Endodermal cell (in vitro differentiated cells): ENCODE measurements at regions not wholly inside any gene's neighbourhood (a gene's known extent, or its start where the extent isn't known, plus 50 kb on each side); places are given as distances from the start of the nearest gene placed in this dataset.

ENCODE experiments used
- DNase-seq: peaks from one replicate; pipeline ENCODE4 v3.0.0-alpha.2; 2017
- H3K27ac ChIP-seq: 2 replicates; pipeline ENCODE4 v1.5.1; 2013; ENCODE audit warnings: mild to moderate bottlenecking, low read depth, low read length, moderate library complexity
- H3K27me3 ChIP-seq: 2 replicates; pipeline ENCODE4 v1.6.1; 2013; ENCODE audit warnings: mild to moderate bottlenecking, low read length, moderate library complexity; ENCODE audit not compliant: insufficient read depth, control insufficient read depth, poor library complexity, severe bottlenecking
- H3K36me3 ChIP-seq: 2 replicates; pipeline ENCODE4 v1.7.0; 2013; ENCODE audit warnings: mild to moderate bottlenecking, low read length, moderate library complexity; ENCODE audit not compliant: control insufficient read depth, insufficient read depth
- H3K4me1 ChIP-seq: one replicate; pipeline ENCODE4 v1.7.0; 2013; ENCODE audit warnings: low read length; ENCODE audit not compliant: control insufficient read depth, insufficient read depth
- H3K4me3 ChIP-seq: 2 replicates; pipeline ENCODE4 v1.5.1; 2013; ENCODE audit warnings: mild to moderate bottlenecking, low read length, moderate library complexity
- H3K9ac ChIP-seq: 2 replicates; pipeline ENCODE4 v1.6.1; 2013; ENCODE audit warnings: mild to moderate bottlenecking, low read length, moderate library complexity; ENCODE audit not compliant: poor library complexity, severe bottlenecking; ENCODE audit errors: extremely low read depth
- H3K9me3 ChIP-seq: 2 replicates; pipeline ENCODE4 v1.6.1; 2013; ENCODE audit warnings: mild to moderate bottlenecking, low read length, moderate library complexity; ENCODE audit not compliant: control insufficient read depth
- H3K27ac Mint-ChIP-seq: 2 replicates; pipeline ENCODE4 v1.8.0; 2020; ENCODE audit warnings: mixed read lengths
- H3K27me3 Mint-ChIP-seq: 2 replicates; pipeline ENCODE4 v1.8.0; 2021; ENCODE audit warnings: mild to moderate bottlenecking, mixed read lengths; ENCODE audit not compliant: insufficient read depth
- H3K36me3 Mint-ChIP-seq: 2 replicates; pipeline ENCODE4 v1.8.0; 2020; ENCODE audit warnings: low read depth, mixed read lengths
- H3K4me1 Mint-ChIP-seq: 2 replicates; pipeline ENCODE4 v1.8.0; 2020; ENCODE audit warnings: mixed read lengths
- H3K4me3 Mint-ChIP-seq: 2 replicates; pipeline ENCODE4 v1.8.0; 2020; ENCODE audit warnings: mild to moderate bottlenecking, moderate library complexity, mixed read lengths
- H3K9me3 Mint-ChIP-seq: 2 replicates; pipeline ENCODE4 v1.8.0; 2020; ENCODE audit warnings: mild to moderate bottlenecking, mixed read lengths
- WGBS, 2 experiments: methylation state at CpG; one replicate each; pipeline versions ENCODE4 v1.1.5 to v1.1.7; 2013; ENCODE audit warnings: missing lambda C conversion rate in 2 of 2, mixed read lengths in 1 of 2; ENCODE audit not compliant: insufficient coverage in 1 of 2, insufficient read length in 1 of 2; 5-methylcytosine and 5-hydroxymethylcytosine counted together
- TF ChIP-seq, protein P1 (sequence below): fragments of 200-600 bp; sonication (generic); conservative IDR thresholded peaks from 2 replicates; pipeline ENCODE4 v1.5.0; 2021; ENCODE audit warnings: antibody characterized with exemption, mild to moderate bottlenecking

DNA sequence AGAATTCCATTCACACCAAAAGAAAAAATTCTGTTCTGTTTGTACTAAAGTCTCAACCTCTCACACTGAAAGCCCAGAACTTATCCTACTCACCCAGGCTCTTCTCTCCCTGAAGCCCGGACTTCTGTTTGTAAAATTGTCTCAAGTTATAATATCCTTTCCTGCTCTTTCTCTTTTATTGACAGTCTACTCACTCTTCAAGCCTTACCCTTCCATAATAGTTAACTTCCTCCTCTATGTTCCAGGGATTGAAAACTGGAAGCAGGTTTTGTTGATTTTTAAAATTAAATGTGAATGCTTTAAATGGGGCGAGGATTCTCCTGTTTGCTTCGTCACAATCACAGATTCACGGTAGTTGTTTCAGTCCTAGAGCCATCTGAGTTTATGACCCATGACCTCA is 51.7 kb upstream of the CCDC112 start:
- H3K4me1 ChIP-seq: no peaks in the 10 kb centered on the region
- Mint-ChIP-seq H3K4me1 (peaks cover 7% of the 10 kb centered on the region), H3K27ac (no peak overlapping the region), H3K36me3 (no peaks in the 10 kb centered on the region), H3K9me3 (no peaks in the 10 kb centered on the region), H3K4me3 (no peak overlapping the region), H3K27me3 (no peaks in the 10 kb centered on the region)
- WGBS, 2 experiments: 84% methylated on average over 4 of the region's 4 CpGs; no CpG with 5 or more reads in 1 of the 2 experiments
- no peak overlapping the region for H3K9ac ChIP-seq
- H3K27ac ChIP-seq: no peak overlapping the region
- TF ChIP-seq, protein P1, sequence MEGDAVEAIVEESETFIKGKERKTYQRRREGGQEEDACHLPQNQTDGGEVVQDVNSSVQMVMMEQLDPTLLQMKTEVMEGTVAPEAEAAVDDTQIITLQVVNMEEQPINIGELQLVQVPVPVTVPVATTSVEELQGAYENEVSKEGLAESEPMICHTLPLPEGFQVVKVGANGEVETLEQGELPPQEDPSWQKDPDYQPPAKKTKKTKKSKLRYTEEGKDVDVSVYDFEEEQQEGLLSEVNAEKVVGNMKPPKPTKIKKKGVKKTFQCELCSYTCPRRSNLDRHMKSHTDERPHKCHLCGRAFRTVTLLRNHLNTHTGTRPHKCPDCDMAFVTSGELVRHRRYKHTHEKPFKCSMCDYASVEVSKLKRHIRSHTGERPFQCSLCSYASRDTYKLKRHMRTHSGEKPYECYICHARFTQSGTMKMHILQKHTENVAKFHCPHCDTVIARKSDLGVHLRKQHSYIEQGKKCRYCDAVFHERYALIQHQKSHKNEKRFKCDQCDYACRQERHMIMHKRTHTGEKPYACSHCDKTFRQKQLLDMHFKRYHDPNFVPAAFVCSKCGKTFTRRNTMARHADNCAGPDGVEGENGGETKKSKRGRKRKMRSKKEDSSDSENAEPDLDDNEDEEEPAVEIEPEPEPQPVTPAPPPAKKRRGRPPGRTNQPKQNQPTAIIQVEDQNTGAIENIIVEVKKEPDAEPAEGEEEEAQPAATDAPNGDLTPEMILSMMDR: no peak
- DNase-seq: no peak
- H3K9me3 ChIP-seq: no peaks in the 10 kb centered on the region
- no peak overlapping the region for H3K4me3 ChIP-seq
- no peaks in the 10 kb centered on the region for H3K36me3 ChIP-seq
- H3K27me3 ChIP-seq: no peaks in the 10 kb centered on the region
